Left hindlimb (tissue), 1 donor: ENCODE measurements at regions not wholly inside any gene's neighbourhood (a gene's known extent, or its start where the extent isn't known, plus 50 kb on each side); places are given as distances from the start of the nearest gene placed in this dataset.

Experiments
- DNase-seq: peaks from one replicate; pipeline ENCODE4 v3.0.0-alpha.2; 2018

DNA sequence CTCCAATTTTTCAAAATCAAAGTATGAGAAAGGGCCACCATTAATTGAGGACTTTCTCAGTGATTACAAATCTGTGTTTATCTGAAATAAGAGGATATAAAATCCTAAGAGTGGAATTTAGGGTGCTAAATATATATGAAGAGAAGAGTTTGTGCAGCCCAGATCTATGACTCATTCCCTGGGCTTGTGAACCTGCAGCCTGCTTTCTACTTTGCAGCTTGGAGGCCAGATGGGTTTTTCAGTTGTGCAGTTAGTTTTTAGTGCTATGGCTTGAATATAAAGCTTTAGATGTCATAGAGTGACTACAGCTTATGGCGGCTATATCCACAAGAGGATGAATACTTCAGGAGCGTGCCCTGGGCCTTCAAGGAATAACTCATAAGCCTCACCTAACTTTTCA, 1391.1 kb downstream of the FSTL5 start:
- DNase-seq = no peak

DNA sequence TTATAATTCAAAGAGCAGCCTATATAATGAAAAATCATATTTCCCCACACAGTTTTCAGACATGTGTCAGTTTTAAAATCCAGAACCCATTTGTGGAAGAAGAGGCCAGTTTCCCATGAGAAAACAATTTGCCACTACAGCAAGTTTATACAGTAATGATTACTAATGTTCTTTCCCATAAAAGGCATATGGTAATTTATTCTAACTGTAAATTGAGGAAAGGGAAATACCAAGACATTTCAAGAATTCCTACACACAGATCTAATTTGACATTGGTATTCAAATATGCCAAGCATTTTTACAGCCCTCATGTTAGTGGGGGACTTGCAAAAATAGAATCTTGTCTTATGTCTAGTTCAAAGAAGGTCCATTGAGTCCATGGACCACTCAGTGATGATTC, 1368.6 kb downstream of the FSTL5 start:
- DNase-seq = no peak

DNA sequence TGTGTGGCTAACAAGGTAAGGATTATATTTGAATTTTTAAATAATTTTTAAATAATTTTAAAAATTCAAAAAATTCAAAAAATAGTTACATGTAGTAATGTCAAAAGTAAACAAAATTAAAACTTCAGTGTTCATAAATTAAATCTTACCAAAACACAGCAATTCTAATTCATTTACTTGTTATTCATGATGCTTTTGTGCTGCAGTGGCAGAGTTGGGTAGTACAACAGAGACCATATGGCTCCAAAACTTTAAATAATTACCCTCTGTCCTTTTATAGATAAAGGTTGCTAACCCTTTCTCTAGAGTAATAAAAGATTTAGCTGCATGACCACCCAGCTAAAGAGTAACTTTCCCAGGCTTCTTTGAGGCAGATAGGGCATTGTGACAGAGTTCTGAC, 1355.6 kb downstream of the FSTL5 start:
- DNase-seq = no peak

DNA sequence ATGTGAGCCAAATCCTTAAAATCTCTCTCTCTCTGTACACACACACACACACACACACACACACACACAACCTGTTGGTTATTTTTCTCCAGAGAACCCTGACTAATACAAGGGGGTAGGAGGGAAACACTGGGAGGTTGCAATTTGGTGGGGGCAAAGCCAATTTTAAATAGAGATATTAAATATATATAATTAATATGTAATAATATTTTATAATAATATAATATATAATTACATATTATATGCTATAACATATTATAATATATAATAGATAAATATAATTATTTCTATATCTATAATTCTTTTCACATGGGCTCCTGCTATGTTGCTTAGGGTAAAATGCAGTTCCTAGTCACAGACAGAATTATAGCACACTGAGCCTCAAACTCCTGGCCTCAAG, 1354.2 kb downstream of the FSTL5 start:
- DNase-seq = no peak

DNA sequence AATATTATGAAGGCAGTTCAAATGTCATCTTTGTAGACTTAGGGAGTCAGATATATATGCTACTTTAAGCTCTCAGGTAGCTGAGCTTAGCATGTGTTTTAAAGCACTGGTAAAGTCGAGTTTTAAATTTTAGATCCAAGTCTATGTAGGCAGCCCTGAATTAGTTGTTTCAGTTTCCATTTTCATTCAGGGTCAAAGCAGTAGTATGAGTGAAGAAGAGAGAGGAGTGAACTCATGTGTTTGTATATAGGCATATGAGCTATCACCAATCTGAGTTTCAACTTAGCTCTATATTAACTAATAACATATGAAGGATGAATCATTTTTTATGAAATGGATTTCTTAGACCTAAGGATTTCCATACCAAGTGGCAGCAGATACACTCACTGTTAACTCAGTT, 1353.4 kb downstream of the FSTL5 start:
- no peak for DNase-seq

DNA sequence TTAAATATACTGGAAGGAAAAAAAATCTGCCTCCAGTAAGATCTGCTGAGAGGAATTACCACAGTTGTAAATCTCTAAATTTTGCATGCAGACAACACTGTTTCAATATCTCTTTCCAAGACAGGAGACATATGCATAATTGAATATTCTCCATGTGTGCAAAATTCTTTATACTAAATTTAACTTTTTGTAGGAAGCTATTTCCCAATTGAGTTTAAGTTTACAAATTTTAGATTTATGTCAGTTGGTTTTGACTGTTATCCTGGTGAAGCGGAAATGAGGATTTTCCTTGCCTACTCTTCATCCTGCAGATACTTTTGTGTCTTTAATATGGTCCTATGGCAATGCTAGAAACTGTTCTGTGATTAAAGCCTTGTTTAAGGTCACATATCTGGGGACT, 1352.9 kb downstream of the FSTL5 start:
- DNase-seq = no peak

DNA sequence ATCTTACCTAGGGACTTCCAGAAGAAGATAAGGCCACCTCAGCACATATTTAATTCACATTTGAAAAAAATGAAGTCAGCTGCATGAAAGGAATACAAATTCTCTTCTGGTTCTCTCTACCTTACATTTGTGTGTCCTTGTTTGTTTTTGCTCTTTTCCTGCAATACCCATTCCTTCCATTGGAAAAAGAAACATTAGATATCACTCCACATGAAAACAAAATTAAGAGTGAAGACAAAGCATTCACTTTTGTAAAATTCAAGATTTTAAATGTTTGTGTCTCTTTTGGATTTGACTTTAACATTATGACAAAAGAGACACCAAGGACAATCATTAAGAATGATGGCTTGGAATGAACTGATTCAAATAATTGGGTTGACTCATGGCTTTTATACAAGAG, 1351.8 kb downstream of the FSTL5 start:
- DNase-seq = no peak

DNA sequence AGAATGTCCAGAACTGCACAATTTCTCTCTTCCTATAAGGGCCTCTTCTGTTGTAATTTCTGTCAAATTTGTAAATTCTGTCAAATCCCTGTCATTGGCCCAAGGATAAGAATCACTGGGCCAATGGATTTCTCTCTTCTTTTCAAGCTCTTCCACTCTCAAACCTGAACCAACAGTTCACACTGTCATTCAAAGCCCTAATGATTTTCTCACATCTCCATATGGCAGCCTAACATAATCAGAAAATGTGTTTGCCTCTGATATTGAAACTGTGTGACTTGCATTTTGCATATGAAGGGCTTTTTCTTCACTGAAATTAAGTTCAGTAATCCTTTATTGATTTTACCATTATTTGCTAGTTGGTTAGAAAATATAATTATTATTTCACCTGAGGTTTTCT, 1349.1 kb downstream of the FSTL5 start:
- DNase-seq = no peak

DNA sequence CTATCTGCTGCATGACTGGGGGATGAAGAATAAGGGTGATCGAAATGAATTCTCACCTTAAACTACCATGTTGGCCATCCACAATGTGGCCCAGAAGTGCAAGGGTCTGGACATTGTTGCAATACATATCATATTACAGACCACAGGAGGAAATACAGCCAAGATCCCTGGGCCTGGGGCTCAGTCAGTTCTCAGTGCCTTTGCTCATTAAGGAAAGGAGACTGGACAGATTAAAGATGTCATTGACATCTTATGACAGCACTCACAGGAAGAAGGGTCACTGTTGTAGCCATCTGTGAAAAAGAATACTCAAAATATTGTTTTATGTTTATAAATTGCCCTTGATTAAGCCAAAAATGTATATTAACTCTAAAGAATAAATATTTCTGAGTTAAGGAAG, 1345.2 kb downstream of the FSTL5 start:
- no peak for DNase-seq

DNA sequence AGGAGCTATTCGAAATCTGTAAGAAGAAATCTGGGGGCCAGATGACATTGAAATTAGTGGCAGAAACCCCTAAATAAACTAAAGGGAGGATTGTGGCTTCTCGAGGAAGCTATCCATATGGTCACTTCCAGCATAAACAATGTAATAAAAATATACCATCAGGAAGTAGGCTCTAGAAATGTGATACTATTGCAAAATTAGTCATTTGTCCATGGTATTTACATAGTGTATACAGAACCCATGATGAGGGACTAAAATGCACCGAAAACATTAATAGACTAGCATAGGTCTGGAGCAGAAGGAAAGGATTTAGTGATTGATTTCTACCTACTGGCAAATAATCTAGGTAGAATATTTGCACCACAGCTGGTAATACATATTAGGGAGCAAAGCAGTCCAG, 1344.0 kb downstream of the FSTL5 start:
- DNase-seq = no peak

DNA sequence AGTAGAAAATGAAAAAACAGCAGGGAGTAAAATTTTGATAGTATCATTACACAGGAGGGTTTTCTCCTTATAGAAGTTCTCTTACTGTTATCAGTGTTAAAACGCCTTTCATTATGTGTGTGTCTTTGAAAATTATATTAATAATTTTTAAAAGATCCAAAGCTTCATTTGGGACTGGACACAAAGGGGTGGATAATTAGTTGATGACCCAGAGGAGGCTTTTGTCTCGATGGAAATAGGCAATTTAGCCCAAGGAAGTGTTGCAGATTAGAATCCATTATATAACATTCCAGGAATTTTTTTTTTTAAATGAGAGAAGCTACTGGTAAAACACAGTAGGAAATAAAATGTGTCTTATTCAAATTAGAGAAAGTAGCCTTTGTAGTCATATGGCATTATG, 1339.3 kb downstream of the FSTL5 start:
- no peak for DNase-seq

DNA sequence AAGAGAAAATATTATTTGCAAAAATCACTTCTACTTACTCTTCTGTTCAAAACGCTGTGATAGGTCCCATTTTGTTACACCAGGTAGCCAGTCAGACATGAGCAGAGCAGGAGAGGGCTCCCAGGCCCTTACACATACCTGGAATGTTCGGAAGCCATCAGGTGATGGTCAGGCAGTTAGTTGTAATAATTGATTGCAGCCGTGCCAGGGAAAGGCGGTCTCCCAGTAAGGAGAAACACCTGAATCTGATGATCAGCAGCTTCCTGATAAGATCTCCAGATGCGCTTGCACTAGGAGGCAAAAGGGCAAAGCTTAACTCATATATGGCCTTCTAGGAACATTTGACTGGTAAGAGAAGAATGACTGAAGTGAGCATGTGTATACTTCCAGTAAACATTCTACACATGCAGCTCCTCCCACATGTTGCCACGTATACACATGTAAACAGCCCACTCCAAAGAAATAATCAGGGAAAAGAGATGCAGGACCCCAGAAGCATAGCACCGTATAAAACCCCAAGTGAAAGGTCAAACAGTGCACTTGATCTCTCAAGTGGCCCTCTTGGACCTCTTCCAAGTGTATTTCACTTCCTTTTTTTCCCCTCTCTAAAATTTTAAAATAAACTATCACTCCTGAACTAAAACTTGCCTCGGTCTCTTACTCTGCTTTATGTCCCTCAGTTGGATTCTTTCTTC, 1338.0 kb downstream of the FSTL5 start:
- DNase-seq = no peak

DNA sequence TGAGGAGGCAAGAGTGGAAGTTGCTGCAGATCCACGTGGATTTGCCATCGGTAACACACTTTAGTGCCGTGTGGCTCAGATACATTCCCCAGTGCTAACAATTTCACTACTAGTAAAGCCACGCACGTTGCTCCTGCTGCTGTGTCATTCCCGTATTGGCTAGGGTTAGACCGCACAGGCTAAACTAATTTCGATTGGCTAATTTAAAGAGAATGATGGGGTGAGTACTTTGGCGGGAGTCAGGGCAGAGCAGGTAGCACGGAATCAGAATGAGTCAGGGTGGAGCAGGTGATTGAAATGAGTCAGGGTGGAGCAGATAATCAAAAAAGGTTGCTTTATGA, 1337.5 kb downstream of the FSTL5 start:
- DNase-seq = no peak

DNA sequence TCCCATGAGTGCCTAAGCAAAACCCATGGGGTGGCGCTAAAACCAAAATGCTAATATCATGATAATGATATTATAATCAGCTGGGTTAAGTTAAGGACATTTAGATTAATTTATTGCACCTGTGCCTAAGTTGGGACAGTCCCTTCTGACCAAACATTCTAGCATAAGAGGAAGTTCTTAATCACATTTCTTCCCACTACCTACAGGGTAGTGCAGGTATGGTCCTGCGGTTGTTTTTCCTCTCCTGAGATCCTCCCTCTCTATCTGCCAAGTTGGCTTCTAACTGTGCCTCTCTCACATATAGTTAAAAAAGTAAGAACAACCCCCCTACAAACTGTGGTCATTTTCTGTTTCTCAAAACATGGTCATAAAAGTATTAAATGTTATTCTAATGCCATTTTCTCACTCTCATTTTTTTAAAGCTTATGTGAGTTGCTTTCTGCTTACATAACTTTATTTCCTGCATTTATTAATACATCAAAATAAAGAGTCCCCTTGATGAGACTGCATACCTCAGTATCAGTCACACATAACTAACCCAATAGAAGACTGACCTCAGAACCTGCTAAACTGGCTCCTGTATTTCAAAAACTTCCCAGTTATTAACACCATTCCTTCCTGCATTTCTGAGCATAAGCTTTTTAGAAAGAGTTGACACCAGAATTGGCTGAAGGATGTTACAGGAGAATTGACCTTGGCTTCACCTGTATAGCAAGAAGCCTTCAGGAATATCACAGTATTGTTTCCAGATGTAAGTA, 1332.5 kb downstream of the FSTL5 start:
- DNase-seq = no peak

DNA sequence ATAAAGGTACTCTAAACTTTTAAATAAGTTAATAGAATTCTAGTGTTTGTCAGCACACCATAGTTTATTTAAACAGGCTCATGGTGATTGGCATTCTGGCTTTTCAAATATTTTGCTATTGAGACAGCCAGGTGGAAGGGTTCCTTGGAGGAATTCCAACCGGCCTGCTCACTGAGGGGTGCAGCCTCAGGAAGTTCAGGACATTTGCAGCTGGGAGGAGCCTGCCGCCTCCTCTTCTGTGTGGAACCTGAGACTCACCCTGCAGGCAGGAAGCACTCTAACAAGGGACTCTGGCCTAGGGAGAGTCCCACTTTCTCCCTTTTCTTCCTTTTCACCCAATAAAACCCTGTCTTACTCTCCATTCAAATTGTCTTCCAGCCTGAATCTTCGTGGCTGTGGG, 1328.0 kb downstream of the FSTL5 start:
- no peak for DNase-seq

DNA sequence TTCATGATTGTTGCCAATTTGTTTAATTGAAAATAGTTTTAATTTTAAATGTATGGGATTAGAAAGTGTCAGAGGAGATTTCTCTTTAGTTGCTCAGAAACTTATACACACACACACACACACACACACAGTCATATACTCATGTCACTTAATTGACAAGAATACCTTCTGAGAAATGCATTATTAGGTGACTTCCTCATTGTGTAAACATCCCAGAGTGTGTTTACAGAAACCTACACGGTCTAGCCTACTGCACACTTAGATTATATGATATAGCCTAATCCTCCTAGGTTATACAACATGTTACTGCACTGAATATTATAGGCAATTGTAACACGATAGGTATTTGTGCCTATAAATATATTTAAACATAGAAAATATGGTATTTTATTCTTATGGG, 1327.4 kb downstream of the FSTL5 start:
- no peak for DNase-seq

DNA sequence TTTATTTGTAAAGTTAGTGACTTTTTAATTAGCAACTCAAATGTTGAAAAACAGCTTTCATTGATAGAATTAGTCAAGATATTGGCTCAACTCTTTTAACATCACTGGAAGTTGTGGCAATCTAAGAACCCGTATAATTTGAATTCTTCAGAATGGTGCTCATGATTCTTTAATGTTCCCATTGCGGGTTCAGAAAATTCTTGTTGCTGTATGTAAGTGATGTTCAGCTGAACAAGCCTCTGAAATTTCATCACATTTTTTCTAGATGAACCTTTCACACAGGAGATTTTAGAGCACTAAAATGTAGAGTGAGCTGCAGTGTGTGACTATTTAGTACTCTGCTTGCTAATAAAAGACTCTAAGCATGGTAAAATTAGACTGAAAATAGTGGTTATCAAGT, 1317.7 kb downstream of the FSTL5 start:
- DNase-seq = no peak

DNA sequence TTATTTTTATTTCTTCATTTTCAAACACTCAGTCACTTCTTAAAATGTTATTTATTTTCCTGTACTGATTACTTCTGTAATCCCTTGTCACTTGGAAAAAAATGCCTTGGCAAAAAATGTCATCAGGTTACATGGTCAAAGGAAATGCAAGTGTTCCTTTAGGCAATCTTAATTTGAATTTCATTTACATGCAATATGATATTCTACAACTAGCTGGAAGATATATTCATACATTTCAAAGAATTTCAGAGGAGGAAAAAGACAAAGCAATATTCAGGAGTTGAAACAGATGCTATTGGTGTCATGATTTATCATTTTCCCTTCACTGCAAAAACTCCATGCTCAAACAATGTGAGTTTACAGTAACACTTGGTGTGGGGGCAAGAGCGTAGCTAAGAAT, 1316.6 kb downstream of the FSTL5 start:
- DNase-seq = no peak

DNA sequence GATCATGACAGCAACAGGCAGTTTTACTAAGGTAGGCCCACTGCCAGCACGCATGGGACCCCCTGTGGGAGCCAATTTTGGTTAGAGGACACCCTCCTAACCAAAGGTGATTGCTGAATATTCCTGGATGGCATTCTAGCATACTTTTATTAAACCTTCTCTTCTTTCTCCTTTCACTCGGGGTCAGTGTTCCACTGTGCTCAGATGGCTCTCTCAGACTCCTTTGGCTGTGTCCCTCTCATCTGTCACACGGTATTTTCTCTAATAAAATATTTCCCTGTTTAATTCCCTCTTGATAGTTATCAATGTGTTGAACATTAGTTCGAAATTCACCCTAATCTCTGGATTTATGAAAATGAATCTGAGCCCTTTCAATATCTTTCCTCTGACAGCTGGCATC, 1315.3 kb downstream of the FSTL5 start:
- DNase-seq = no peak

DNA sequence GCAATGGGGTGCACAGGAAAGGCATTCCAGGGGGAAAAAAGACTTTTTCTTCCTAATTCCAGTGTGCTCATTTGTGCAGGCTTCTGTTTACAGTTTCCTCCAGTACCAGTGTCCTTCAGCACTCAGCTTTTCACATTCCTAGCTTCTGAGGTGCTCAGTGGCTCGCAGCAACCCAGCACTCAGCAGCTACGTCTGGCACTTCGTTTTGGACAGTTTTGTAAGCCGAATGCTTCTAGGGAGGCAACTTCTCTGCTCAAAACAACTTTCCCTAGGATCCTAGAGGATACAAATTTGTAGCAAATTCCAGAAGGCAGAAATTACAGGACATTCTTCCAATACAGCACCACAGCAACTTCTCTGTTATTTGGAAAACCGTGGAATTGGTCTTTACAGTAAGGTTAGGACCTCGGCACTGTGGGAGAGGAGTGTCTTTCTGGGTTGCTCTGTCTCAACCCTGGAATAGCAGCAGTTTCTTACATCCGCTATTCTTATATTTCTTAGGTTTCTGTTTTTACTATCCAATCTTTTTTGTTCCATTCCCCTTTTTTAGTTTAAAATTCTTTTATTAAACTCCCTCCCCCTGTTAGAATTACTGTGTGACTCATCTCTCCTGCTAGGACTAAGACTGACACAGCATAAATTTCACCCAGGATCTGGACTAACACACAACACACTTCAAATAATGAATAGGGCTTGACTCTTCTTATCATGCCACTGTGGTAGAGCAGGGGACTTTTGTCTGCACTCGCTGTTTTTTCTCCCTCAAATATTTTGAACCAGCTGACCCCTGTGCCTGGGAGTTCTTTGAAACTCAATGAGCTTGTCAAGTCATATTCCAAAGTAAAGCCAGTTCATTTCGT, 1314.7 kb downstream of the FSTL5 start:
- no peak for DNase-seq

DNA sequence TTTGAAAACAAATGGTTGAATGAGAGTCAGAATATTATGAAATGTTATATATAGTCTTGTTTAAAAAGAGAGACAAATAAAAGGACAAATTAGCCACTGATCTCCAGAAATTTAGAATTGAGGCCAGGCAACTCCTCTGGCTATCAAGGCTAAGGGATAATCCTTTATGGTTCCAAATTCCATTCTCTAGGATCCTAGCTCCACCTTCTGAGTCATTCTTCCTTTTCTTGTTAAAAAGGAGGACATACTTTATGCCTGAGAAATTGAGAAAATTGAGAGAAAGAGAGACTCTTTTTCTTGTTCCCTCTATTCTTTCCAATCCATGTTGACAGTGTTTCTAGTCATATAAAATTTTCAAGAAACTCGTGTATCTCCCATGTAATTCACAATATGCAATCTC, 1299.5 kb downstream of the FSTL5 start:
- no peak for DNase-seq

DNA sequence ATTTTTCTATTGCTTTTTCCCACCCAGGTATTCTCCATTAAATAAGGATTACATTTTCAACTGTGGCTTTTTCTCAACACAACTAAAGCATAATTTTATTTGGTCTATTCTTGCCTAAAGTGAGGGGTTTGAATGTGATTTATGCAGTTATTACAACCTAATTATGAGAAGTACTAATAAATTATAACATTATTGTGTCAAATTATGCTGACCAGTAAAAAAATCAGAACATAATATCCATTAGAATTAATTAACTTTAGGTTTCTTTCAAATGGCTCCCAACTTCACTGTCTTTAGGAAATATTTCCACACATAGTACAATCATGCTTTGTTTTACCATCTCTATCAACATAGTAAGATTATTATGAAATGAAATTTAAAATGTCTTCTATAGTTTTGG, 1293.9 kb downstream of the FSTL5 start:
- no peak for DNase-seq

DNA sequence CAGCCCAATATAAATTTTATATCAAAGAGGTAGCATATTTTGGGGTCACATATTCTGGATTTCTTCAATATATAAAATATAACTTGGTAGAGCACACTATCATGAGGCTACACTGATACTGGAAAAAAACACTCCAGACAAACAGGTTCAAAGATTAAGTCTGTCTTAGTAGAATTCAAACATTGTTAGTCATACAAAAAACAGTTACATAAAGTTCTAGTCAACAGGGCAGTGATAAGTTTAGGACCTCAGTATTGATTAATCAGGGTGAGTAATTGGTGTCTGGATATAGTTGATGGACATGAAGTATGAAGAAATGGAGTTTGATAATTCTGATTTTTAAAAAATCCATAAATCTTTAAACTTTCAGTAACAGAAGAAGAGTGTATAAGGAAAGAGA, 1291.3 kb downstream of the FSTL5 start:
- no peak for DNase-seq
